H9 (cell line): ENCODE measurements at regions not wholly inside any gene's neighbourhood (a gene's known extent, or its start where the extent isn't known, plus 50 kb on each side); places are given as distances from the start of the nearest gene placed in this dataset.

Experiments used
- DNase-seq: peaks from one replicate; pipeline ENCODE4 v3.0.0-alpha.2; 2017
- H2AFZ ChIP-seq: one replicate; pipeline ENCODE4 v1.6.1; 2013; ENCODE audit warnings: mild to moderate bottlenecking, low read length, control low read depth, moderate library complexity
- H2AK5ac ChIP-seq: 2 replicates; pipeline ENCODE4 v1.6.1; 2013; ENCODE audit warnings: low read length, control low read depth, mixed read lengths; ENCODE audit not compliant: insufficient read length
- H2BK120ac ChIP-seq: one replicate; pipeline ENCODE4 v1.6.1; 2013; ENCODE audit warnings: low read depth, mild to moderate bottlenecking, low read length, control low read depth, inconsistent platforms; ENCODE audit not compliant: poor library complexity, severe bottlenecking
- H2BK12ac ChIP-seq: 2 replicates; pipeline ENCODE4 v1.6.1; 2013; ENCODE audit warnings: low read length, control low read depth, mixed read lengths, low read depth; ENCODE audit not compliant: insufficient read length
- H2BK15ac ChIP-seq: 2 replicates; pipeline ENCODE4 v1.6.1; 2013; ENCODE audit warnings: low read depth, low read length, control low read depth
- H2BK20ac ChIP-seq: one replicate; pipeline ENCODE4 v1.6.1; 2013; ENCODE audit warnings: low read depth, mild to moderate bottlenecking, low read length, control low read depth, inconsistent platforms; ENCODE audit not compliant: poor library complexity, severe bottlenecking
- H2BK5ac ChIP-seq: 2 replicates; pipeline ENCODE4 v1.6.1; 2013; ENCODE audit warnings: low read length, control low read depth, mixed read lengths; ENCODE audit not compliant: insufficient read length
- H3K14ac ChIP-seq: 2 replicates; pipeline ENCODE4 v1.6.1; 2013; ENCODE audit warnings: low read length, control low read depth; ENCODE audit not compliant: insufficient read depth
- H3K18ac ChIP-seq: 2 replicates; pipeline ENCODE4 v1.6.1; 2013; ENCODE audit warnings: low read depth, mild to moderate bottlenecking, mixed read lengths, low read length, control low read depth; ENCODE audit not compliant: insufficient read length
- H3K23ac ChIP-seq: 2 replicates; pipeline ENCODE4 v1.6.1; 2013; ENCODE audit warnings: low read length, control low read depth, mixed read lengths, low read depth; ENCODE audit not compliant: insufficient read length
- H3K23me2 ChIP-seq: 2 replicates; pipeline ENCODE4 v1.6.1; 2013; ENCODE audit warnings: low read depth, mild to moderate bottlenecking, mixed read lengths, low read length, control low read depth; ENCODE audit not compliant: insufficient read length, poor library complexity, severe bottlenecking
- H3K27ac ChIP-seq: 2 replicates; pipeline ENCODE4 v1.5.1; 2013; ENCODE audit warnings: low read length, control low read depth, mixed read lengths, low read depth; ENCODE audit not compliant: insufficient read length
- H3K27me3 ChIP-seq: 2 replicates; pipeline ENCODE4 v1.6.1; 2013; ENCODE audit warnings: low read length, control low read depth, inconsistent platforms; ENCODE audit not compliant: insufficient read depth
- H3K4ac ChIP-seq: 2 replicates; pipeline ENCODE4 v1.6.1; 2013; ENCODE audit warnings: low read depth, mild to moderate bottlenecking, control low read depth, inconsistent platforms, low read length, moderate library complexity
- H3K4me1 ChIP-seq: 2 replicates; pipeline ENCODE4 v1.6.1; 2013; ENCODE audit warnings: low read length, control low read depth, inconsistent platforms; ENCODE audit not compliant: insufficient read depth
- H3K4me2 ChIP-seq: 2 replicates; pipeline ENCODE4 v1.6.1; 2013; ENCODE audit warnings: low read length, control low read depth, mixed read lengths; ENCODE audit not compliant: insufficient read length, insufficient read depth
- H3K56ac ChIP-seq: 2 replicates; pipeline ENCODE4 v1.6.1; 2013; ENCODE audit warnings: low read depth, mild to moderate bottlenecking, mixed read lengths, low read length, control low read depth; ENCODE audit not compliant: insufficient read length
- H3K79me1 ChIP-seq: 2 replicates; pipeline ENCODE4 v1.6.1; 2013; ENCODE audit warnings: low read depth, mild to moderate bottlenecking, moderate library complexity, low read length, control low read depth, inconsistent platforms; ENCODE audit not compliant: insufficient read depth, poor library complexity, severe bottlenecking
- H3K79me2 ChIP-seq: 2 replicates; pipeline ENCODE4 v1.6.1; 2013; ENCODE audit warnings: low read length, control low read depth, inconsistent platforms; ENCODE audit not compliant: insufficient read depth
- H3K9ac ChIP-seq: 2 replicates; pipeline ENCODE4 v1.6.1; 2013; ENCODE audit warnings: low read length, control low read depth, mixed read lengths; ENCODE audit not compliant: insufficient read length; ENCODE audit errors: extremely low read depth
- H3K9me3 ChIP-seq: one replicate; pipeline ENCODE4 v1.6.1; 2013; ENCODE audit warnings: low read depth, low read length, inconsistent platforms; ENCODE audit not compliant: control insufficient read depth
- H3T11ph ChIP-seq: one replicate; pipeline ENCODE4 v1.6.1; 2013; ENCODE audit warnings: mild to moderate bottlenecking, low read length, control low read depth, inconsistent platforms
- H4K20me1 ChIP-seq: one replicate; pipeline ENCODE4 v1.6.1; 2013; ENCODE audit not compliant: control insufficient read depth, insufficient read length, insufficient read depth
- H4K5ac ChIP-seq: 2 replicates; pipeline ENCODE4 v1.6.1; 2013; ENCODE audit warnings: low read depth, mild to moderate bottlenecking, mixed read lengths, low read length, control low read depth; ENCODE audit not compliant: insufficient read length
- H4K8ac ChIP-seq: replicated peaks from 2 replicates; pipeline ENCODE4 v1.6.1; 2013; ENCODE audit warnings: low read length, control low read depth, mixed read lengths, low read depth; ENCODE audit not compliant: insufficient read length
- H4K91ac ChIP-seq: 2 replicates; pipeline ENCODE4 v1.6.1; 2013; ENCODE audit warnings: low read depth, mild to moderate bottlenecking, moderate library complexity, mixed read lengths, low read length, control low read depth; ENCODE audit not compliant: insufficient read length
- H3K27ac Mint-ChIP-seq, 3 experiments: 2 replicates in 2 of 3; 3 replicates in 1 of 3; pipeline ENCODE4 v1.8.0; 2020 to 2021; ENCODE audit warnings: mixed read lengths in 3 of 3, mild to moderate bottlenecking in 1 of 3, moderate library complexity in 1 of 3
- H3K27me3 Mint-ChIP-seq: 2 replicates; pipeline ENCODE4 v1.8.0; 2021; ENCODE audit warnings: low read depth, mild to moderate bottlenecking, moderate library complexity, mixed read lengths
- H3K36me3 Mint-ChIP-seq, 3 experiments: 2 replicates in 2 of 3; 3 replicates in 1 of 3; pipeline ENCODE4 v1.8.0; 2020 to 2021; ENCODE audit warnings: low read depth in 3 of 3, mixed read lengths in 3 of 3; ENCODE audit not compliant: insufficient read depth in 1 of 3
- H3K4me1 Mint-ChIP-seq, 2 experiments: 2 replicates each; pipeline ENCODE4 v1.8.0; 2020; ENCODE audit warnings: mixed read lengths in 2 of 2
- H3K4me3 Mint-ChIP-seq, 2 experiments: 2 replicates in 1 of 2; 3 replicates in 1 of 2; pipeline ENCODE4 v1.8.0; 2020 to 2021; ENCODE audit warnings: mild to moderate bottlenecking in 2 of 2, mixed read lengths in 2 of 2, moderate library complexity in 1 of 2
- H3K9me3 Mint-ChIP-seq, 2 experiments: 2 replicates in 1 of 2; 3 replicates in 1 of 2; pipeline ENCODE4 v1.8.0; 2020; ENCODE audit warnings: mild to moderate bottlenecking in 2 of 2, mixed read lengths in 2 of 2, moderate library complexity in 1 of 2
- CTCF ChIP-seq: fragments of 200-600 bp; sonication (generic); conservative IDR thresholded peaks from 3 replicates; pipeline ENCODE4 v1.8.0; 2021; ENCODE audit warnings: antibody characterized with exemption, mild to moderate bottlenecking
- WGBS: extraction: QIAGEN DNeasy Blood & Tissue Kit; methylation state at CpG from one replicate; pipeline ENCODE4 v1.1.7; 2013; ENCODE audit warnings: missing lambda C conversion rate, low lambda C conversion rate, mixed read lengths; ENCODE audit not compliant: insufficient read length; ENCODE audit errors: extremely low coverage; 5-methylcytosine and 5-hydroxymethylcytosine counted together

GRCh38 chr3:76765511-76765910 is 274.4 kb upstream of the ROBO2 start:
- H3T11ph ChIP-seq, result no peak overlapping the region
- H4K8ac ChIP-seq, result no peak overlapping the region
- no peak overlapping the region for H2AK5ac ChIP-seq
- Mint-ChIP-seq H3K9me3 (no peaks in the 10 kb centered on the region), H3K27me3 (no peaks in the 10 kb centered on the region), H3K36me3 (no peaks in the 10 kb centered on the region), H3K4me3 (no peak overlapping the region), H3K4me1 (peaks cover 0 to 2% of the 10 kb centered on the region in 2 experiments; a peak in 1 of 4 replicates), H3K27ac (no peak overlapping the region)
- TF ChIP-seq CTCF, result no peak
- no peaks in the 10 kb centered on the region for H3K23me2 ChIP-seq
- no peak overlapping the region for H3K9ac ChIP-seq
- H2BK5ac ChIP-seq, result no peak overlapping the region
- H3K14ac ChIP-seq, result no peak overlapping the region
- H3K23ac ChIP-seq, result no peak overlapping the region
- no peak overlapping the region for H4K5ac ChIP-seq
- no peak overlapping the region for H3K56ac ChIP-seq
- no peak overlapping the region for H2BK12ac ChIP-seq
- DNase-seq, result no peak
- no peaks in the 10 kb centered on the region for H4K20me1 ChIP-seq
- H3K27me3 ChIP-seq, result no peaks in the 10 kb centered on the region
- H3K18ac ChIP-seq, result no peak overlapping the region
- H3K4me2 ChIP-seq, result no peak overlapping the region
- H2BK120ac ChIP-seq, result no peak overlapping the region
- H3K79me1 ChIP-seq, result no peaks in the 10 kb centered on the region
- H3K79me2 ChIP-seq, result no peaks in the 10 kb centered on the region
- no peaks in the 10 kb centered on the region for H3K4me1 ChIP-seq
- no peak overlapping the region for H2AFZ ChIP-seq
- H2BK20ac ChIP-seq, result no peak overlapping the region
- H3K4ac ChIP-seq, result no peak overlapping the region
- H3K27ac ChIP-seq, result no peak overlapping the region
- H3K9me3 ChIP-seq, result no peaks in the 10 kb centered on the region
- H2BK15ac ChIP-seq, result no peak overlapping the region
- WGBS, result no CpG with 5 or more reads among the region's 5 CpGs
- H4K91ac ChIP-seq, result no peak overlapping the region
